ENCODE measurements at regions not wholly inside any gene's neighbourhood (a gene's known extent, or its start where the extent isn't known, plus 50 kb on each side); places are given as distances from the start of the nearest gene placed in this dataset.

- Mint-ChIP-seq H3K4me1 (no peaks in the 10 kb centered on the region), H3K27me3 (peaks cover 8% of the 10 kb centered on the region), H3K9me3 (no peaks in the 10 kb centered on the region), H3K36me3 (no peaks in the 10 kb centered on the region), H3K27ac (no peak overlapping the region), H3K4me3 (no peak overlapping the region)
- no peak for DNase-seq
These were observed 346.2 kb upstream of the FAR2 start for GRCh38 chr12:28802706-28803438.

DNA sequence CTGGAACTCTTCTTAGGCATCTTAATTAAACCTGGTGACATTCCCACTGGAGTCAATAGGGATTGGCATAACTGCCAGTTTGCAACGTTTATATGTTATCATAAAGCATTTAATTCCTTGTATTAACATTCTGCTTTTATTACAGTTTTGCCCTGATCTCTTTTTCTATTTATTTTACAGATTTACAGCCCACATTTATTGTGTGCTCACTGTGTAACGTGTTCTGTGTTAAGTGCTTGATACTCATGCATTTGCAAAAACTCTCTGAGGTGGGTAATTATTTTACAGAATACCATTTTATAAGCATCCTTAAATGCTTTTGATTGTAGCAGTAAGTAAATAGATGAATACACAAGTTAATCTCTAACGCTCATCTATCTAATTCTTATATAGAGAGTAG is 341.5 kb upstream of the FAR2 start:
- no peak overlapping the region for H3K27ac Mint-ChIP-seq
- H3K27me3 Mint-ChIP-seq, result peaks cover 8% of the 10 kb centered on the region
- no peaks in the 10 kb centered on the region for H3K9me3 Mint-ChIP-seq
- no peak overlapping the region for H3K4me3 Mint-ChIP-seq
- DNase-seq, result no peak
- no peaks in the 10 kb centered on the region for H3K4me1 Mint-ChIP-seq
- no peaks in the 10 kb centered on the region for H3K36me3 Mint-ChIP-seq

DNA sequence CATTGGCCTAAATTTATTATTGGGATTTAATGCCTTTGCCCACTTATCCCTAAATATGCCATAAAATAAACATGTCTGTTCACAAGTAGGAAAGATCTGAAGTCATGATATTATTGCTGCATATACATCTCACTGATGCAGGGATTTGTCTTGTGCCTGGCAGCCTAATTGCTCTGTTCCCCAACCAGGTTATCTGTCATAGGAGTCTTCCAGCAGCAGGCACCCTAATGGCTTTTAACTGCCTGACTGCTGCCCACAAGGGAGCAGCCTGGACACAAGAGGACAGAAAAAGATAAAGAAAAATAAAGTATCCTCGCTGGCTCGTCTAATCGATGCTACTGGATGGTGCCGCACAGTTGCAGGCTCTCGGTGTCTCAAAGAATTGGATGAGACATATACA is 337.6 kb upstream of the FAR2 start:
- no peak for DNase-seq
- Mint-ChIP-seq H3K27me3 (no peaks in the 10 kb centered on the region), H3K27ac (no peak overlapping the region), H3K9me3 (no peaks in the 10 kb centered on the region), H3K4me3 (no peak overlapping the region), H3K36me3 (no peaks in the 10 kb centered on the region), H3K4me1 (no peaks in the 10 kb centered on the region)

GRCh38 chr12:28814246-28814645 is 334.8 kb upstream of the FAR2 start:
- no peaks in the 10 kb centered on the region for H3K36me3 Mint-ChIP-seq
- no peaks in the 10 kb centered on the region for H3K4me1 Mint-ChIP-seq
- no peaks in the 10 kb centered on the region for H3K27me3 Mint-ChIP-seq
- no peaks in the 10 kb centered on the region for H3K9me3 Mint-ChIP-seq
- no peak overlapping the region for H3K4me3 Mint-ChIP-seq
- DNase-seq, result no peak
- no peak overlapping the region for H3K27ac Mint-ChIP-seq

- no peaks in the 10 kb centered on the region for H3K4me1 Mint-ChIP-seq
- no peaks in the 10 kb centered on the region for H3K27me3 Mint-ChIP-seq
- no peaks in the 10 kb centered on the region for H3K36me3 Mint-ChIP-seq
- H3K27ac Mint-ChIP-seq, result no peak overlapping the region
- DNase-seq, result no peak
- no peaks in the 10 kb centered on the region for H3K9me3 Mint-ChIP-seq
- H3K4me3 Mint-ChIP-seq, result no peak overlapping the region
These were observed 331.6 kb upstream of the FAR2 start for GRCh38 chr12:28817524-28817923.

DNA sequence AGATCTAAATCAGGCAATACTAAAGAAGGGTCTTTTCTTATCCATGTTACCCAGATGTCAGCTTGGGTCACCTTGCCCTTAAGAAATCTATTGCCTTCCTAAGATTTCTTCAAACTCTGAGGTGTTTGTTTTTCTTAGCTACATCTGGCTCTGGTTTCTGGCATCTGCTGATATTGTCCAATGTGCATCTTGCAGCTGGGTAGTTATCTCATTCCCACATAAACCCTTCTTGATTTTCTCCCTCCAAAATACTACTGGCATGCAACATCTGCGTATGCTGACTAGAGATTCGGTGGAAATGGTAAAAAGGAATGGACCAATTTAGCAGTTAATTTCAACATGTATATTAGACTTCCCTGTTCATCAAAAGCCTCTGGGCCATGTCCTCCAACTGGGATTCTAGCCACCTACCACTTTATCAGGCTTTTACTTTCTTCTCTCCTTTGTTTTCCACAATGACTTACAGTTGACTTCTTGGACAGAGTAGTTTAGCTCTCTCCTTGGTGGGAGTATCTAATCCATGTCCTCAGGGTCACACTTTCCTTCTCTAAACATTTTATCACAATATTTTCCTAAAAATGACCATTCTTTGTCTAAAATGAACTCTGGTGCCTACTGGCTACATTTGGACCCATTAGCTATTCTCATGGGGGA is 324.8 kb upstream of the FAR2 start:
- Mint-ChIP-seq H3K9me3 (no peaks in the 10 kb centered on the region), H3K27me3 (no peaks in the 10 kb centered on the region), H3K27ac (no peak overlapping the region), H3K36me3 (no peaks in the 10 kb centered on the region), H3K4me1 (no peaks in the 10 kb centered on the region), H3K4me3 (no peak overlapping the region)
- no peak for DNase-seq

DNA sequence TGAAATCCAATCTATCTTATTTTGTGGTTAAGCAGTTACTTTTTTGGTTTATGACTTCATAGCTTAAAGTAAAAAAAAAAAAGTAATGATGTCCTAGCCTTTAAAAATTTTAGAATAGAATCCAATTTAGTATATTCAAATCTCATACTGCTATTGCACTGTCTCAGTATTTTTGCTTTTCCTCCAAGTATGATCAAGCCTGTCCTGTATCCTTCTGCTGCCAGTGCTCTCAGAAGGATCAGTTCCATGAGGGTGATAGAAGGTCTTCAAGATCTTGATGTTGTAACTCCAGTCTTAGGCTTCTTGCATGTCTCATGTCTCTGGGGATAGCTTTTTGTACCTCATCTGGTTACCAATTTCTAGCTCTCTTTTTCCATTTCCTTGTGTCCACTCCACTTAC is 324.2 kb upstream of the FAR2 start:
- Mint-ChIP-seq H3K4me3 (no peak overlapping the region), H3K4me1 (no peaks in the 10 kb centered on the region), H3K27ac (no peak overlapping the region), H3K36me3 (no peaks in the 10 kb centered on the region), H3K27me3 (no peaks in the 10 kb centered on the region), H3K9me3 (no peaks in the 10 kb centered on the region)
- DNase-seq, result no peak

GRCh38 chr12:28826766-28827165 is 322.3 kb upstream of the FAR2 start:
- H3K36me3 Mint-ChIP-seq, result no peaks in the 10 kb centered on the region
- no peak overlapping the region for H3K27ac Mint-ChIP-seq
- H3K27me3 Mint-ChIP-seq, result no peaks in the 10 kb centered on the region
- H3K9me3 Mint-ChIP-seq, result no peaks in the 10 kb centered on the region
- no peak overlapping the region for H3K4me3 Mint-ChIP-seq
- DNase-seq, result no peak
- H3K4me1 Mint-ChIP-seq, result no peaks in the 10 kb centered on the region

DNA sequence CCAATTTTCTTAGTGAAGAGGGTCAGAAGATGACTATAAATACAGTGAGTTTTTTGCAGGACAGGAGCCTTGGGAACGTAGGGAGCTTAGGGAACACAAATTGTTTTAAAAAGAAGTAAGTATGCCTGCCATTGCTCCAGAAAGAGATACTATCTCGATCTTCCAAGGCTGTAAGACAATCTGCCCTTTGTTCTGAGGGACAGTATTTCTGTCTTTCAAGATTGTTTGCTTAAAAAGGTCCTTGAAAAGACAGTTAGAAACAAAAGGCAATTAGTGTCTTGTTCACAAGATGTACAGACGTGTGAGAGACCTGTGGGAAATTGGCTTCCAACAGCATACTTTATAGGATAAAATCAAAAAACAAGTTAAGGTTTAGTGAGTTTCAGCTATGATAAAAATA is 321.2 kb upstream of the FAR2 start:
- no peaks in the 10 kb centered on the region for H3K4me1 Mint-ChIP-seq
- H3K9me3 Mint-ChIP-seq, result no peaks in the 10 kb centered on the region
- H3K36me3 Mint-ChIP-seq, result no peaks in the 10 kb centered on the region
- no peak for DNase-seq
- H3K27ac Mint-ChIP-seq, result no peak overlapping the region
- H3K4me3 Mint-ChIP-seq, result no peak overlapping the region
- no peaks in the 10 kb centered on the region for H3K27me3 Mint-ChIP-seq

DNA sequence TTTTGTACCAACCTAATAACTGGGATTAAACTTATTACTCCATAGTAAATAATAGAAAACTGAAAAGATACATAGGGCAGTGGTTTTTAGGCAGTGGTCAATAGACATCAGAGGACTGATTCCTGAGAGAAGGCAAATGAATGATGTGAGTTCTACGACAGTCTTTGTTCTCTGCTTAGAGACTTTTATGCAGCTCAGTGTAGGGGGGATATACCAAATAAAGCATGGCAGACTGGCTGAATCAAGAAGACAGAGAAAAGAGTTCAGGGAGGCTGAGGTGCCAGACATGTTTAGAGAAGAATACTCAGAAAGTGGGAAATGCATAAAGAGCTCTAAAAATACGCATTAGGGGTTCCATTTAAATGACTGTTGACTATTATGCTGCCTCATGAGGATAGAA is 320.8 kb upstream of the FAR2 start:
- no peak overlapping the region for H3K4me3 Mint-ChIP-seq
- H3K4me1 Mint-ChIP-seq, result no peaks in the 10 kb centered on the region
- H3K27me3 Mint-ChIP-seq, result no peaks in the 10 kb centered on the region
- DNase-seq, result no peak
- H3K36me3 Mint-ChIP-seq, result no peaks in the 10 kb centered on the region
- peaks cover 2% of the 10 kb centered on the region for H3K9me3 Mint-ChIP-seq
- no peak overlapping the region for H3K27ac Mint-ChIP-seq

GRCh38 chr12:28830491-28830890 is 318.6 kb upstream of the FAR2 start:
- Mint-ChIP-seq H3K4me1 (no peaks in the 10 kb centered on the region), H3K36me3 (no peaks in the 10 kb centered on the region), H3K9me3 (peaks cover 8% of the 10 kb centered on the region), H3K27me3 (no peaks in the 10 kb centered on the region), H3K27ac (no peak overlapping the region), H3K4me3 (no peak overlapping the region)
- no peak for DNase-seq

DNA sequence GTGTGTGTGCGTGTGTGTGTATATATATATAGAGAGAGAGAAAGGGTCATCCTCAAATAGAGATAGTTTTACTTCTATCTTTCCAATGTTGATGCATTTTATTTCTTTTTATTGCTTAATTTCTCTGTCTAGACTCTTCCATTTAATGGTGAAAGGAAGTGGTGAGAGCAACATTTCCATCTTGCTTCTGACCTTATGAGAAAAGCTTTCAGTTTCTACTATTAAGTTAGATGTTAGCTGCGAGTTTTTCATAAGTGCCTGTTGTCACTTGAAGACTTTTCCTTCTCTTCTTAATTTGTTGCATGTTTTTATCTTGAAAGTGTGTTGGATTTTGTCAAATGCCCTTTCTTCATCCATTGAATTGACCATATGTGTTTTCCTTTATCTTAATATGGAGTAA is 304.4 kb upstream of the FAR2 start:
- H3K4me1 Mint-ChIP-seq, result no peaks in the 10 kb centered on the region
- no peaks in the 10 kb centered on the region for H3K36me3 Mint-ChIP-seq
- H3K4me3 Mint-ChIP-seq, result no peak overlapping the region
- peaks cover 4% of the 10 kb centered on the region for H3K27me3 Mint-ChIP-seq
- no peak for DNase-seq
- H3K9me3 Mint-ChIP-seq, result no peaks in the 10 kb centered on the region
- no peak overlapping the region for H3K27ac Mint-ChIP-seq

GRCh38 chr12:28851781-28852180 is 297.3 kb upstream of the FAR2 start:
- Mint-ChIP-seq H3K4me3 (no peak overlapping the region), H3K27ac (no peak overlapping the region), H3K4me1 (no peaks in the 10 kb centered on the region), H3K9me3 (no peaks in the 10 kb centered on the region), H3K36me3 (no peaks in the 10 kb centered on the region), H3K27me3 (peaks cover 4% of the 10 kb centered on the region)
- DNase-seq, result no peak

- no peaks in the 10 kb centered on the region for H3K36me3 Mint-ChIP-seq
- H3K4me1 Mint-ChIP-seq, result no peaks in the 10 kb centered on the region
- DNase-seq, result no peak
- no peak overlapping the region for H3K4me3 Mint-ChIP-seq
- H3K27me3 Mint-ChIP-seq, result peaks cover under 1% of the 10 kb centered on the region
- H3K27ac Mint-ChIP-seq, result no peak overlapping the region
- no peaks in the 10 kb centered on the region for H3K9me3 Mint-ChIP-seq
These were observed 293.2 kb upstream of the FAR2 start for GRCh38 chr12:28855761-28856310.

DNA sequence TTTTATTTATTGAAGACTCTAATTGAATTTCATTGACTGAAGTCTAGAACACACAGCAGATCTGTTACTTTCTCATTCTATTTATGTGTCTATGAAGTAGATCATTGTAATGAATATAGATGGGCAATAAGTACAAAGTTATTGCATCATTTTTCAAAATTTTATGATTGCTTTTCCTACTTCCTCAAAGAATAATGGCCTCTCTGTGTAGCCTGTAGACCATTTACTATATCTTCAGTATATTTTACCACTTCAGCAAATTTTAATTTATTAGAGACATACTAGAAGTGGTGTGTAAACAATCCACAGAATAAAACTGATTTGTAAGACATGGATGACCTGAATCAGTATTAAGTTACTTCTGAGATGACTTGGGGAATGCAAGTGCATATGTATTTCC is 291.7 kb upstream of the FAR2 start:
- no peaks in the 10 kb centered on the region for H3K36me3 Mint-ChIP-seq
- peaks cover 4% of the 10 kb centered on the region for H3K27me3 Mint-ChIP-seq
- no peak overlapping the region for H3K4me3 Mint-ChIP-seq
- no peak overlapping the region for H3K27ac Mint-ChIP-seq
- no peak for DNase-seq
- H3K9me3 Mint-ChIP-seq, result no peaks in the 10 kb centered on the region
- no peaks in the 10 kb centered on the region for H3K4me1 Mint-ChIP-seq

DNA sequence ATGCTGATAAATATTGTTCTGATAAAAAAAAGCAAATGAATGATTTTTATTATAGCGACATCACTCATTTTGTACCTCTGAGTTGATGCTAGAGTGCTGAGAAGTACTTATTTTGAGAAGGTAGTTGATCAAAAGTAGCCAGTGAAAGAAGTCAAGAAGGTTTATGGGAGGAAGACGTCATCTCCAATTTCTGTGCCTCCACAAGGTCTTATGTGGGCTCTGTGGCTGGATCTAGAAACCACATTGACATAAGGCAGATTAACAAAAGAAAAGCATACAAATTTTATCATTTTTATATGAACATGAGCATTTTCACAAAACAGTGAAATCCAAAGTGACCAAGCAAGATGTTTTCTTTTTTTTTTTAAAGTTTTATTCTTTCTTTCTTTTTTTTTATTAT is 289.5 kb upstream of the FAR2 start:
- Mint-ChIP-seq H3K4me3 (no peak overlapping the region), H3K4me1 (no peaks in the 10 kb centered on the region), H3K9me3 (no peaks in the 10 kb centered on the region), H3K36me3 (no peaks in the 10 kb centered on the region), H3K27ac (no peak overlapping the region), H3K27me3 (peaks cover 8% of the 10 kb centered on the region)
- DNase-seq, result no peak
